ENCODE measurements at regions not wholly inside any gene's neighbourhood (a gene's known extent, or its start where the extent isn't known, plus 50 kb on each side); places are given as distances from the start of the nearest gene placed in this dataset.
"Not testable (repeated sequence)": the region's sequence is repeated elsewhere in the genome, so short reads cannot be mapped to it uniquely, and the experiment has no call there.

DNA sequence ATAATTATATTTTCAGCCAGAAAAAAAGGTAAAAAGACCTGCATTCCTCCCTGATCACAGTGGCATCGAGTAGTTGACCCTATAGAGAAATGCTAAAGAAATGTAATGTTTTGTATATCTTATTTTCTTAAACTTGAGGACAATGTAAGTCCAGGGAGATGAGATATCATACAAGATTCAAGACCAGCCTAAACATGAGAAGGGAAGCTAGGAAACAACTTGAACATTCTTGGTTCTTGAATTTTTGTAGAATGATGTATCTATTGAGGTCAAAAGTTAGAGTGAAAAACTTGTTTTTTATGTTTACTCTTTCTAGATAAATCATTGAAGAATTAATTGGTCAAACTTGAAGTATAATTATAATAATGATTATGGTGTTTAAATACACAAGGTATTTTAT is 497.7 kb upstream of the TBL1XR1 start:
- DNase-seq: no peak

DNA sequence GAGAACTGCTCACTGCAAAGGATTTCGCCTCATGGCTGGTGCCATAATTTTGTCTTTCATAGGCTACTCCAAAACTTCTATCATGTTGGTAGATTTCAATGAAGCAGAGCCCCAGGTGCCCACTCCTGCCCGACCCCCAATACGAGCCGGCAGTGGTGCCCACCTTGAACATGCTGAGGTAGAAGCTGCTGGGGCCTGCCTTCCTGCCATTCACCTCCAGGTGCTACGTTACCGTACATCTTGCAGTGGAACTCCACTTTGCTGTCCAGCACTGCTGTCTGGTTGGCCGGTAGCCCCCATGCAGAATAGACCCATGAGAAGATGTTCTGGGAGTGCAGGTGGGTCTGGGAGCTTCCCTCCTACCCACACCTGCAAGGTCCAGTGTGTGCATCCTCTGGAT is 502.8 kb upstream of the TBL1XR1 start:
- no peak for DNase-seq

- DNase-seq: no peak
Measured at GRCh38 chr3:177703788-177704187, 506.5 kb upstream of the TBL1XR1 start.

DNA sequence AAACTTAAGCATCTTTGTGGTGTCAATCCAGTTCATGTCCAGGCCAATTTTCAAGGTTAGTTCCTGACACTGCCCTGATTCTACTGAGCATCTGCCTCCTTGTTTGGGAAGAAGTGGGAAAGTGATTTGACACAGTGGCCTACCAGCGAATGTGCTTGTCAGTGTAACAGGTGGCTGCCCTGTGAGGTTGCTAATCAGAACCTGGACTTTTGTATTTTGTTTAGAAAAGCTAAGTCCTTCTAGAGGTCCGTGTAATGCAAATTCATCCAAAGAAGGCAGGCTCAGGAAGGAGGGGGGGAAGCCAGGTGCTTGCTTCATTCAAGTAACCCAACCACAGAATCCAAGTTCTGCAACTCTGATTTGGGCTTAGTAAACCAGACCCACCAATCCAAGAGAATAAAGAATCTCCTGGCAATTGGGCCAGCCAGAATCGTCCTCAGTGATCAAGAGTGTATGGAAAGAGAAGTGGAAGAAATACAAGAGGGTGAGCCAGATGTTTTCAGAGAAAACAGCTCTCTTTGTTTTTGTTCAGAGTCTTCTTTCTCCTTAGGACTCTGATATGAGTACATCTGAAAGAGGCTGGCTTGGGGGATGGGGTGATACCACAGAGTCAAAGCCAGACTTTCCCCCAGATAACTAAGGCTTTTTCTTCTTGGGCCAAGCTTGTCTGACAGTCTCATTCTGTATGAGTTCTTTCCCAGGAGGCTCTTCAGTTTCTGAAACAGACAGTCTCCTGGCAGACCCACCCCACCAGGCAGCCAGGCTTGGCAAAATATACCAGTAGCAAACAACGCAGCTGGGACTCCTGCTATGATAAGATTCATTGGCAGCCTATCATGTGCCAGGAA is 508.9 kb upstream of the TBL1XR1 start:
- peak in 6 of 51 donors; percentile 8 to 56 (median 29) for DNase-seq

- not testable (repeated sequence) for DNase-seq
Measured at GRCh38 chr3:177709470-177709869, 512.2 kb upstream of the TBL1XR1 start.

DNA sequence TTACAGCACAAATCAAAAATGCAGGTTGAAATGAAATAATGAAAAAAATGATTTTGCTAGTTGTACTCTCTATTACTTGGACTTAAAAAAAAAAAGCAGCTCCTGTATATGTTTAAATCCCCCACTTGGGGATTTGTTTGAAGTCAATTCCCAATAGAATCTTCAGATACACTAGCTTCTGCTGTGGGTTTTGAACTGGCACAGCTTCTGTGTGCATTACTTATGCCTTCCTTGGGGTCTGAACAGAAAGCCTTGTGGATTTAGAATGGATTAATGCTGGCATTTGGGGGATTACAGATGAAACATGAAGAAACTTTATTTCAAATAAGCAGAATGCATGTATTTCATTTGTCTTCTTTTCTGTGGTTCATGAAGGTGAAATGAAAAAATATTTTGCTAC is 513.2 kb upstream of the TBL1XR1 start:
- no peak for DNase-seq

GRCh38 chr3:177711637-177712036 is 514.4 kb upstream of the TBL1XR1 start:
- DNase-seq: no peak

- no peak for DNase-seq
Measured at GRCh38 chr3:177713928-177714900, 516.9 kb upstream of the TBL1XR1 start.

DNA sequence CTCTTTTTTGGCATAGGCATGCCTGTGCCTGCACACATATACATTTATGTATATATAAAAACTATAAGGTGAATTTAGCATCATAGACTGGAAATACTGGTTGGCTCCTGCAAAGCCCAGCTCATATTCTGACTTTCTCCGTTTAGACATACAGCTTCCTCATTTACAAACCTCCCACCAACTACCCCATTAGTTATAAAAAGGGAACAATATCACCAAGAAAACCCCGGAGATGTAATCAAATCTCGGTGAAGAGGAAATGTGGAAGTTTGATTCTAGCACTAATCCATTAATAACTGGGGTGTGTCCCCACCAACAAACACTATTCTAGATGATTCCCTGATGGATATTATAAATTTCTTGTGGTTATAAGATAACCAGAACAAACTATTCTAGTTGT is 517.7 kb upstream of the TBL1XR1 start:
- DNase-seq: no peak

DNA sequence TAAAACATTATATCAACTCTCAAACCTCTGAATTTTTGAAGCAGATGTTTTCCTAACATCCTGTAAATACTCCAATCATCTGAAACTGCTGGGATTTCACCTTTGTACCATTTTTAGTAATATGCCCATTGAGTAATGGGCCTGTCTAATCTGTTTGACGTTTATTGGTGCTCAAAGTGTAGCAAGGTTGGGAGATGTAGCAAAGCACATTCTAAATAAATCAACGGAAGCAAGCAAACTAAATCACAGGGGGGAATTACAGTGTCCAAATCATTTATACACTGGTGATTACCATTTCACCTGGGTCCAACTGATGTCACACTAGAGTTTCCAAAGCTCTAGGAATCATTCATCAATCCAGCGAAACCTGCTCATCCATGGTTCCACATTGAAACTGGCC is 518.7 kb upstream of the TBL1XR1 start:
- no peak for DNase-seq

- not testable (repeated sequence) for DNase-seq
Measured at GRCh38 chr3:177720927-177721326, 523.6 kb upstream of the TBL1XR1 start.

DNA sequence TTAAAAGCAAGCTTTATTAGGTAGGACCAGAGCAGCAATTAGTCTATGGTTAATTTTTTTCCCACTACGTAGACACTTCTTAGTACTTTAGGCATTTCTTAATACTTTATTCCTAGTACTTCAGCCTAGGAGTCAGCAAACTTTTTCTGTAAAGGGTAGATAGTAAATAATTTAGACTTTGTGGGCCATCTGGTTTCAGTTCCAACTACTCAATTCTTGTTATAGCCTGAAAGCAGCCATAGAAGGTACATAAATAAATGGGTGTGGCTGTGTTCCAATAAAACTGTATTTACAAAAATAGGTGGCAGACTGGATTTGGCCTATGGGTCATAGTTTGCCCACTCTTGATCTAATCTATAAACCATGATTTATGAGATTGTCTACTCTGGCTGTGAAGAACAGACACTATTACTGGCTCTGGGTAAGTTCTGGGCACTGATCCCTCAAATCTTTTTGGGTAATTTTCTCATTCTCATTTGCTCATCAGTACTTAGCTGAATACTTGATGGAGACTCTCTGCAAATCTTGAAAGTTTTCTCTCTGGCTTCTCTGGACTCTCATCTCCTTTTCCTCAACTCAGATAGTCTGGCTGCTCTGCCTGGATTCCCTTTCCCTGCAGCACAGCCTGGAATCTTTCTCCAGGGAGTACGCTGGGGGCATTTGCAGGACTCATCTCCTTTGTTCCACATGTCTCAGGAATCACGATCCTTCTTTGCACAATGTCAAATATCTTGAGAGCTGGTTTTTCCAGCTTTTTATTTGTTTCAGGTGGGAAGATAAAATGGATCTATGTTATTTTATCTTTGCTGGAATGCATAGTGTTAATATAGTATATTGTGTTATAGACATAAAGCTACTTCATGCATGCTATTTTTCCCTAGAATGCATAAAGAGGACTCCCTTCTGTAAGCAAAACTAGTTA is 524.8 kb upstream of the TBL1XR1 start:
- no peak for DNase-seq

DNA sequence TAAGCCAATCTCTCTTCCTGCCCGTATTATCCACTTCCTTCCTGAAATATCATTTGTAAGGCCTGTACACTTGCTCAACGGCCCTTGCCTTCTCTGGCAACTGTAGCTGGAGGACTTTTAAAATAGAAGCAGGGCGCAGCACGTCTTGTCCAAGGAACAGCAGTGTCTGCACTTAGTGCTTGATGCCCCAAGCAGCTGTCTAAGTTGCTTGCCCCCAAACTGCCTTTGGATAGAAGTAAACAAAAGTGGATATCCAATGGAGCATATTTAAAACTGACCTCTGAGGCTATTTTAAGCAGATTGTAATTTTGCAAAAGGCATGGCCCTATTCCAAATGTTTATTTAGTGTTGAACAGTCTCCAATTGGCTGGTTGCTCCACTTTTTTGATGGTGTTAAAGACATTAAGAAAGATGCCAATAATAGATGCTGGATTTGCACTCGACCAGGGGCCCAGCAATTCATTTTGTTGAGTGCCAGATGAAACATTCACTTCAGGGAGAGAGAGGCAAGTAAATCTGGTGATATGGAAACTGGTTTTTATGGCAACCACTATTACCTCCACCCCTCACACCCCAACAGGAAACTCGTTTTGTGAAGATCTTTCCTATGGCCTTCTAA is 526.8 kb upstream of the TBL1XR1 start:
- DNase-seq: peak in 14 of 51 donors; percentile 6 to 45 (median 14)

DNA sequence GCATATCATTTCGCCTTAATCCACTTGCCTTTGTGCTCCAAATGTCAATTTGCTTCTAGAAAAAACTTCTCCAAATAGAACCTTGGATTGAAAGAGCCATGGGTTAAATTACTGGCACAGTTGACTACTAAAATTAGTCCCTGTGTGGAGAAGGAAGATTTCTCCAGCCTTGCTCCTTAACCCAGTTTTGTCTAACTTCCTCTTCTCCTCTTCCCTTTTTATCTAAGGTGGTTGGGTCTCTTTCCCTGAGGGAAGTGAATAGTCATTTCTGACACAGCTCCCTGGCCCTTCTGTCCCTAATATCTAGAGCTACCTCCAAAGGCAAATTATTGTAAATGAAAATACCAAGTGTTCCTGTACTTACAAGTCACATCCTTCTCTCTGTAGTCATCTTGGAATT is 527.9 kb upstream of the TBL1XR1 start:
- peak in 1 of 51 donors; percentile 22 for DNase-seq

GRCh38 chr3:177726807-177727206 is 529.5 kb upstream of the TBL1XR1 start:
- no peak for DNase-seq

DNA sequence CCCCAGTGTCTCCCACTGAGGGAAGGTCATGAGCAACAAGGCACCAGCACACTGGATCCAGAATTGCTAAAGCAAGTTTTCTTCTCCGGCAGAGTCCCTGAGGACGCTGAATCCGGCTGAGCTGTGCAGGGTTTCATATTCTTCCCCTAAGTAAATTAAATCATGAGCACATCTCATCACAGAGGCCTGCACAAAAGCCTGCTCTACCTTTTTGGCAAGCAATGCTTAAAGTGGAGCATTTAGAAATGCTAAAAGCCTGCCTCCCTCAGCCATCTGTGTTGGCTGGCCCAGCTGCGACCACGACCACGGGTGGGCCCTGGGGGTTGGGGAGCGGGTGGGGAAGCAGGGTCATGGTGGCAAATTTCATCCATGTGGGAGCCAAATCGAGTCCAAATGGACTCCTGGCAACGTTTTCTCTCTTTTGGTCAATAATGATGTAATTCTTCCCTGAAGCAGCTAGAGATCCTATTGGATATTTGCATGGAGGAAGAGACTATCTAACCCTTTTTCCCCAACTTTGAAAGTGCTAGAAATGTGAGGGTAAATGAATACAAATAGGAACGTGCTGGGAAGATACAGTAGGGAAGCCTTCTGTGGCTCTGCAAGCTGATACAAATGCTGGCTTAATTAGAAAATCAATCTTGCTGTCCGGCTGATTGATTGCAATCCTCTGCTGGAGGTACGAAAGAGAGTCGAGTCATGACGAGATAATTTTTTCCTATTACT is 532.8 kb upstream of the TBL1XR1 start:
- DNase-seq: peak in 4 of 51 donors; percentile 6 to 10 (median 8)

GRCh38 chr3:177730814-177731213 is 533.5 kb upstream of the TBL1XR1 start:
- no peak for DNase-seq

- no peak for DNase-seq
Measured at GRCh38 chr3:177731644-177732268, 534.5 kb upstream of the TBL1XR1 start.

- no peak for DNase-seq
Measured at GRCh38 chr3:177733233-177733632, 536.0 kb upstream of the TBL1XR1 start.

DNA sequence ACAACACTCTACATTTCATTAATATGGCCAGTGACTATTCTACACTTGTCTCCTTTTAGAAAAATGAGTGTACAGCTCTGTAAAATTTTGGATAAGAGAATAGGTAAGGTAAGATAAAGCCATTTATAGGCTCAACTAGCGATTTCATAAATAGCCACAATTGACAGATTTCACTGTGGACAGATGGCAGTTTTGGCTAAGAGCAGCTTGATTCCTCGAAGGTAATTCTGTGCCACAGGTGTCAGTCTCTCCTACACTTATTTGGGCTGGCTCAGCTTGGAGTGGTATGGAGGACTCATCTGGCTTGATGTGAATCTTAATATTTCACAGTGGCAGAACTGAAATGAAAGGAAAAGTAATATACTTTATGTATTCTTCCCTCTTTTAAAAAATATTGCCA is 536.7 kb upstream of the TBL1XR1 start:
- no peak for DNase-seq

Data from hypothalamus (tissue), 51 donors.